Glutamatergic neuron (in vitro differentiated cells): ENCODE measurements at regions not wholly inside any gene's neighbourhood (a gene's known extent, or its start where the extent isn't known, plus 50 kb on each side); places are given as distances from the start of the nearest gene placed in this dataset.

Experiments used
- DNase-seq: peaks from one replicate; pipeline ENCODE4 v3.0.0; 2022
- H3K27ac Mint-ChIP-seq: one replicate; pipeline ENCODE4 v1.8.0; 2020; ENCODE audit warnings: mild to moderate bottlenecking, mixed read lengths, inconsistent platforms; ENCODE audit not compliant: unreplicated experiment
- H3K27me3 Mint-ChIP-seq: one replicate; pipeline ENCODE4 v1.8.0; 2020; ENCODE audit warnings: mild to moderate bottlenecking, moderate library complexity, mixed read lengths, inconsistent platforms; ENCODE audit not compliant: unreplicated experiment
- H3K36me3 Mint-ChIP-seq: one replicate; pipeline ENCODE4 v1.8.0; 2020; ENCODE audit warnings: mild to moderate bottlenecking, mixed read lengths, inconsistent platforms; ENCODE audit not compliant: unreplicated experiment
- H3K4me1 Mint-ChIP-seq: one replicate; pipeline ENCODE4 v1.8.0; 2020; ENCODE audit warnings: mild to moderate bottlenecking, low read depth, mixed read lengths, inconsistent platforms; ENCODE audit not compliant: unreplicated experiment
- H3K4me3 Mint-ChIP-seq: one replicate; pipeline ENCODE4 v1.8.0; 2020; ENCODE audit warnings: mild to moderate bottlenecking, mixed read lengths, inconsistent platforms; ENCODE audit not compliant: unreplicated experiment
- H3K9me3 Mint-ChIP-seq: one replicate; pipeline ENCODE4 v1.8.0; 2020; ENCODE audit warnings: mild to moderate bottlenecking, moderate library complexity, mixed read lengths, inconsistent platforms; ENCODE audit not compliant: unreplicated experiment
- CTCF ChIP-seq: fragments of 200-600 bp; sonication (generic); IDR thresholded peaks from one replicate; pipeline ENCODE4 v1.5.0; 2021; ENCODE audit not compliant: partially characterized antibody, unreplicated experiment

GRCh38 chr17:56681561-56682266 is 88.2 kb downstream of the NOG start:
- Mint-ChIP-seq H3K9me3 (peaks cover 2% of the 10 kb centered on the region), H3K27me3 (no peaks in the 10 kb centered on the region), H3K4me1 (no peaks in the 10 kb centered on the region), H3K27ac (no peak overlapping the region), H3K36me3 (no peaks in the 10 kb centered on the region), H3K4me3 (no peak overlapping the region)
- no peak for DNase-seq
- no peak for TF ChIP-seq CTCF

- Mint-ChIP-seq H3K4me1 (peaks cover 6% of the 10 kb centered on the region), H3K27me3 (no peaks in the 10 kb centered on the region), H3K9me3 (peaks cover 6% of the 10 kb centered on the region), H3K36me3 (no peaks in the 10 kb centered on the region), H3K27ac (no peak overlapping the region), H3K4me3 (no peak overlapping the region)
- no peak for TF ChIP-seq CTCF
- DNase-seq = no peak
Measured at GRCh38 chr17:56688151-56688550, 94.7 kb downstream of the NOG start.

- no peak for DNase-seq
Measured at GRCh38 chr17:56690441-56691291, 97.2 kb downstream of the NOG start.

DNA sequence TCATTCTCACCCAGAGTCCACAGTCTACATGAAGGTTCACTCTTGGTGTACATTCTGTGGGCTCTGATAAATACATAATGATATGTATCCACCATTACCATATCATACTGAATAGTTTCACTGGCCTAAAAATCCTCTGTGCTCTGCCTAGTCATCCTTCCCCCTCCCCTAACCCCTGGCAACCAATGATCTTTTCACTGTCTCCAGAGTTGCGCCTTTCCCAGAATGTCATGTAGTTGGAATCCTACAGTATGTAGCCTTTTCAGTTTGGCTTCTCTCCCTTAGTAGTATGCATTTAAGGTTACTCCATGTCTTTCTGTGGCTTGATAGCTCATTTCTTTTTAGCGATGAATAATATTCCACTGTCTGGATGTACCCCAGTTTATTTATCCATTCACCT is 101.3 kb downstream of the NOG start:
- Mint-ChIP-seq H3K27ac (no peak overlapping the region), H3K4me3 (no peak overlapping the region), H3K9me3 (peaks cover 5% of the 10 kb centered on the region), H3K27me3 (no peaks in the 10 kb centered on the region), H3K36me3 (no peaks in the 10 kb centered on the region), H3K4me1 (peaks cover 6% of the 10 kb centered on the region)
- DNase-seq = no peak
- no peak for TF ChIP-seq CTCF

More at GRCh38 chr17:56690441-56691291, 97.2 kb downstream of the NOG start:
- no peaks in the 10 kb centered on the region for H3K27me3 Mint-ChIP-seq
- no peak overlapping the region for H3K27ac Mint-ChIP-seq
- H3K4me3 Mint-ChIP-seq = no peak overlapping the region
- no peak for TF ChIP-seq CTCF
- H3K36me3 Mint-ChIP-seq = no peaks in the 10 kb centered on the region
- H3K9me3 Mint-ChIP-seq = peaks cover 6% of the 10 kb centered on the region
- H3K4me1 Mint-ChIP-seq = peaks cover 6% of the 10 kb centered on the region

DNA sequence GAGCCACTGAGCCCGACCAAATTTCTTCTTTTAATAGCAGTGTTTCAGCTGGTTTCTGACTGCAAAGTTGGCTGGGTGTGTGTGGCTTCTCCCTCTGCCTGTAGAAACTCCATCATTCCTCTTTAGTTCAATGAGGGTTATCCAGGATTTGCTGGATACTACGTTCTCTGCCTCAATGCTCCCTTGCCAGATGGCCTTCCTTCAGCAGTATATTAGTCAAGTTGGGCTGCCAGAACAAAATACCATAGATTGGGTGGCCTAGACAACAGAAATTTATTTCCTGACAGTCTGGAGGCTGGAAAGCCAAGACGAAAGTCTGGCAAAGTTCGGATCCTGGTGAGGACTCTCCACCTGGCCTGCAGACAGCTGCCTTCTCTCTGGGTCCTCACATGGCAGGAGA is 103.7 kb downstream of the NOG start:
- no peak for TF ChIP-seq CTCF
- H3K9me3 Mint-ChIP-seq = peaks cover 7% of the 10 kb centered on the region
- peaks cover 2% of the 10 kb centered on the region for H3K4me1 Mint-ChIP-seq
- H3K27me3 Mint-ChIP-seq = peaks cover 1% of the 10 kb centered on the region
- H3K4me3 Mint-ChIP-seq = no peak overlapping the region
- DNase-seq = no peak
- no peak overlapping the region for H3K27ac Mint-ChIP-seq
- no peaks in the 10 kb centered on the region for H3K36me3 Mint-ChIP-seq
